OCI-LY1 (cell line): ENCODE measurements at regions not wholly inside any gene's neighbourhood (a gene's known extent, or its start where the extent isn't known, plus 50 kb on each side); places are given as distances from the start of the nearest gene placed in this dataset.

Source experiments
- H2AFZ ChIP-seq: fragments of 200-600 bp; sonication (generic), shearing (Covaris generic); 2 replicates; pipeline ENCODE4 v1.6.0; 2014; ENCODE audit warnings: antibody characterized with exemption, mild to moderate bottlenecking, low read length
- H3F3A ChIP-seq: fragments of 200-600 bp; sonication (generic), shearing (Covaris generic); 2 replicates; pipeline ENCODE4 v1.6.0; 2014; ENCODE audit warnings: mild to moderate bottlenecking, antibody characterized with exemption, low read length, moderate library complexity; ENCODE audit not compliant: insufficient read depth
- H3K27ac ChIP-seq: fragments of 200-600 bp; sonication (generic); 2 replicates; pipeline ENCODE4 v1.5.1; 2014; ENCODE audit warnings: low read length, mixed run types, mild to moderate bottlenecking, low read depth; ENCODE audit not compliant: poor library complexity, severe bottlenecking
- H3K27me3 ChIP-seq: fragments of 200-600 bp; sonication (generic); 2 replicates; pipeline ENCODE4 v1.6.0; 2014; ENCODE audit warnings: antibody characterized with exemption, mild to moderate bottlenecking, low read length, moderate library complexity; ENCODE audit not compliant: insufficient read depth
- H3K36me3 ChIP-seq: fragments of 200-600 bp; sonication (generic); 2 replicates; pipeline ENCODE4 v1.6.1; 2014; ENCODE audit warnings: mild to moderate bottlenecking, antibody characterized with exemption, low read length, moderate library complexity, mixed read lengths; ENCODE audit not compliant: insufficient read depth
- H3K4me1 ChIP-seq: fragments of 200-600 bp; sonication (generic); 2 replicates; pipeline ENCODE4 v1.5.1; 2014; ENCODE audit warnings: mild to moderate bottlenecking, low read length, moderate library complexity; ENCODE audit not compliant: insufficient read depth, severe bottlenecking
- H3K4me2 ChIP-seq: fragments of 200-600 bp; sonication (generic), shearing (Covaris generic); 2 replicates; pipeline ENCODE4 v1.6.1; 2014; ENCODE audit warnings: low read length
- H3K4me3 ChIP-seq: fragments of 200-600 bp; sonication (generic); 2 replicates; pipeline ENCODE4 v1.5.1; 2014; ENCODE audit warnings: low read length, low read depth, mild to moderate bottlenecking, mixed read lengths; ENCODE audit not compliant: poor library complexity, severe bottlenecking
- H3K79me2 ChIP-seq: fragments of 200-600 bp; shearing (Covaris generic); 2 replicates; pipeline ENCODE4 v1.6.1; 2016; ENCODE audit warnings: mixed run types, low read length, mixed read lengths; ENCODE audit not compliant: insufficient read depth
- H3K9ac ChIP-seq: fragments of 200-600 bp; sonication (generic), shearing (Covaris generic); 2 replicates; pipeline ENCODE4 v1.6.1; 2014; ENCODE audit warnings: mild to moderate bottlenecking, low read length, mixed read lengths
- H3K9me2 ChIP-seq: fragments of 200-600 bp; sonication (generic), shearing (Covaris generic); 2 replicates; pipeline ENCODE4 v1.6.1; 2014; ENCODE audit warnings: low read depth, mild to moderate bottlenecking, low read length, mixed read lengths
- H3K9me3 ChIP-seq: fragments of 200-600 bp; shearing (Covaris generic); 2 replicates; pipeline ENCODE4 v1.6.1; 2014; ENCODE audit warnings: low read length, mixed read lengths
- H4K20me1 ChIP-seq: fragments of 200-600 bp; sonication (generic), shearing (Covaris generic); 2 replicates; pipeline ENCODE4 v1.6.0; 2016; ENCODE audit warnings: mild to moderate bottlenecking, low read length; ENCODE audit not compliant: insufficient read depth
- CTCF ChIP-seq: fragments of 200-600 bp; sonication (generic), shearing (Covaris generic); IDR thresholded peaks from 2 replicates; pipeline ENCODE4 v1.5.1; 2017; ENCODE audit warnings: mild to moderate bottlenecking, antibody characterized with exemption, low read length, moderate library complexity, mixed read lengths
- EZH2 ChIP-seq: fragments of 200-600 bp; sonication (generic), shearing (Covaris generic); IDR thresholded peaks from 2 replicates; pipeline ENCODE4 v1.8.0; 2017; ENCODE audit warnings: borderline replicate concordance, mixed run types, mild to moderate bottlenecking, antibody characterized with exemption, low read length, moderate library complexity, mixed read lengths

- H3K9me2 ChIP-seq: no peaks in the 10 kb centered on the region
- H3K4me1 ChIP-seq: no peaks in the 10 kb centered on the region
- no peak overlapping the region for H3K4me2 ChIP-seq
- H3K4me3 ChIP-seq: no peak overlapping the region
- no peak overlapping the region for H3K27ac ChIP-seq
- H4K20me1 ChIP-seq: no peaks in the 10 kb centered on the region
- no peaks in the 10 kb centered on the region for H3K9me3 ChIP-seq
- no peaks in the 10 kb centered on the region for H3F3A ChIP-seq
- TF ChIP-seq EZH2: no peak
- TF ChIP-seq CTCF: no peak
- H3K9ac ChIP-seq: no peak overlapping the region
- H3K79me2 ChIP-seq: no peaks in the 10 kb centered on the region
- no peaks in the 10 kb centered on the region for H3K27me3 ChIP-seq
- H2AFZ ChIP-seq: no peak overlapping the region
- no peaks in the 10 kb centered on the region for H3K36me3 ChIP-seq
Observed at GRCh38 chr5:126030698-126031097, 392.5 kb upstream of the GRAMD2B start.

- H3K27me3 ChIP-seq: no peaks in the 10 kb centered on the region
- H3K9me3 ChIP-seq: no peaks in the 10 kb centered on the region
- H4K20me1 ChIP-seq: no peaks in the 10 kb centered on the region
- no peak overlapping the region for H3K4me2 ChIP-seq
- TF ChIP-seq CTCF (no peak), EZH2 (no peak)
- H3K4me1 ChIP-seq: no peaks in the 10 kb centered on the region
- no peaks in the 10 kb centered on the region for H3K79me2 ChIP-seq
- H3K36me3 ChIP-seq: no peaks in the 10 kb centered on the region
- H3K9me2 ChIP-seq: no peaks in the 10 kb centered on the region
- H3K4me3 ChIP-seq: no peak overlapping the region
- H2AFZ ChIP-seq: no peak overlapping the region
- H3K27ac ChIP-seq: no peak overlapping the region
- H3K9ac ChIP-seq: no peak overlapping the region
- no peaks in the 10 kb centered on the region for H3F3A ChIP-seq
Observed at GRCh38 chr5:126031989-126032716, 391.1 kb upstream of the GRAMD2B start.

- H3K9me2 ChIP-seq: no peaks in the 10 kb centered on the region
- H3K9ac ChIP-seq: no peak overlapping the region
- TF ChIP-seq EZH2 (no peak), CTCF (no peak)
- no peak overlapping the region for H3K27ac ChIP-seq
- no peaks in the 10 kb centered on the region for H3K27me3 ChIP-seq
- no peak overlapping the region for H3K4me2 ChIP-seq
- H3K79me2 ChIP-seq: no peaks in the 10 kb centered on the region
- no peaks in the 10 kb centered on the region for H3K4me1 ChIP-seq
- H3F3A ChIP-seq: no peaks in the 10 kb centered on the region
- no peaks in the 10 kb centered on the region for H4K20me1 ChIP-seq
- H3K9me3 ChIP-seq: no peaks in the 10 kb centered on the region
- no peak overlapping the region for H3K4me3 ChIP-seq
- H2AFZ ChIP-seq: no peak overlapping the region
- H3K36me3 ChIP-seq: no peaks in the 10 kb centered on the region
Observed at GRCh38 chr5:126043688-126044087, 379.5 kb upstream of the GRAMD2B start.
